ENCODE measurements at regions not wholly inside any gene's neighbourhood (a gene's known extent, or its start where the extent isn't known, plus 50 kb on each side); places are given as distances from the start of the nearest gene placed in this dataset.

DNA sequence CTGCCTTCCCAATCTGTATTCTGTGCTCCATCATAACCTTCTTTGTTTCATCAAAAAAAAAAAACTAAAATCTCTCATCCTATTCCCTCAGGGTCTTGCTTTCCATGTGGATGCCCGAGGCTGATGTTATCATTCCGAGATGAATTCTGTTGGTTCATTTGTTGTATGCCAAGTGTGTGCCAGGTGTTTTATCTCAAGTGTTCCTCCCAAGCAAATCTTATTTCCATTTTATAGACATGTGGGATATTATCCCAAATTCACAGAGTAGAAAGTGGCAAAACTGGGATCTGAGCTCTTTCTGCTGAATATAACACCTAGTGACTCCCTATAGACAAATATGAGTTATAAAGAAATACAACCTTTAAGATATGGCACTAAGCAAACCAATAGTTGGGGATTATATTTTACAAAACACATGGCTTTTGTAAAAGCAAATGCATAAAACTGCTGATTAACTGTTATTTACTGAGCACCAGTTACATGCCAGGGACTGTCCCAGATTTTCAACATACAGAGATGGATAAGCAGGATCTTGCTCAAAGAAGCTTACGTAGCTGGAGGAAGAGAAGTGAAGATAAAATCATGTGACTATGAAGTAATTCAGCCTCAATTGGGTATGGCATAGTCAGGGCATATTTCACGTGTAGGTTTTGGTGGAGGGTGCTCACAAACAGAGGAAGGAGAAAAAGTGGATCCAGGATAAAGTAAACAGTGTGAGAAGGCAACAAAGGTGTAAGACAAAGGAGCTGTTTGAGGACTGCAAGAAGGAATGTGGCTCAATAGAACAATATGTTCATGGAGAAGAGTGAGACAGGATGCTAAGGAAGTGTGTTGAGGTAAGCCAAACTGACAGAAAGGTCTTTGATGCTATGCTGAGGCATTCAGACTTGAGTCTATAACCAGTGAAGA is 143.3 kb upstream of the ADAMTSL1 start:
- no peak overlapping the region for H2BK120ac ChIP-seq (ENCODE audit: low read depth, low read length)
- no peak overlapping the region for H4K91ac ChIP-seq (ENCODE audit: insufficient read depth, low read depth, low read length)
- no peak overlapping the region for H3K4me3 ChIP-seq (ENCODE audit: insufficient read depth, low read depth, low read length)
- ATAC-seq (ENCODE audit: low read depth) (no peak), DNase-seq (no peak)
- no peak overlapping the region for H3K23ac ChIP-seq (ENCODE audit: low read depth, low read length)
- no peaks in the 10 kb centered on the region for H3K9me1 ChIP-seq (ENCODE audit: insufficient read depth, low read length)
- no peak overlapping the region for H3K4ac ChIP-seq (ENCODE audit: low read depth, low read length)
- ChIA-PET POLR2A (ENCODE audit: unreplicated experiment) (no interaction called here), CTCF (no interaction called here)
- H2BK20ac ChIP-seq (ENCODE audit: low read depth, low read length) = no peak overlapping the region
- H3K36me3 ChIP-seq (ENCODE audit: control insufficient read depth, insufficient read depth, low read length) = no peaks in the 10 kb centered on the region
- no peak overlapping the region for H4K5ac ChIP-seq (ENCODE audit: low read depth, low read length)
- no peaks in the 10 kb centered on the region for H3K27me3 ChIP-seq (ENCODE audit: control insufficient read depth, insufficient read depth, low read length)
- 38% methylated on average over 1 of the region's 4 CpGs; no CpG with 5 or more reads in 1 of the 2 experiments for WGBS, 2 experiments (ENCODE audit: extremely low coverage in 2 of 2, insufficient read length in 1 of 2)
- H2AK9ac ChIP-seq (replicated peaks; ENCODE audit: low read depth, low read length, poor library complexity) = no peak overlapping the region
- no peak overlapping the region for H2AFZ ChIP-seq (replicated peaks; ENCODE audit: low read length, poor library complexity)
- no peak overlapping the region for H3K14ac ChIP-seq (replicated peaks; ENCODE audit: low read depth, low read length)
- no peaks in the 10 kb centered on the region for H3K79me1 ChIP-seq (ENCODE audit: low read depth in 1 of 2, low read length in 2 of 2)
- H2BK15ac ChIP-seq (ENCODE audit: low read depth, low read length) = no peak overlapping the region
- H3K9me3 ChIP-seq (ENCODE audit: control insufficient read depth, insufficient read depth, low read length) = peaks cover 3% of the 10 kb centered on the region
- H3K4me2 ChIP-seq (ENCODE audit: low read depth, low read length) = no peak overlapping the region
- no peak overlapping the region for H3K9ac ChIP-seq (ENCODE audit: low read depth, low read length)
- no peak overlapping the region for H2AK5ac ChIP-seq (ENCODE audit: low read depth, low read length)
- H4K20me1 ChIP-seq (ENCODE audit: insufficient read depth, low read length) = no peaks in the 10 kb centered on the region
- no peaks in the 10 kb centered on the region for H3K4me1 ChIP-seq (ENCODE audit: control insufficient read depth, insufficient read depth, low read length)
- no peak overlapping the region for H4K8ac ChIP-seq (ENCODE audit: low read depth in 2 of 2, low read length in 2 of 2)
- H3K56ac ChIP-seq (ENCODE audit: extremely low read depth, insufficient read depth, low read length) = no peak overlapping the region
- H2BK5ac ChIP-seq (ENCODE audit: low read depth, low read length, poor library complexity, severe bottlenecking) = no peak overlapping the region
- no peak overlapping the region for H3K18ac ChIP-seq (ENCODE audit: low read depth, low read length)
- intact Hi-C loops (cut with micrococcal nuclease) (no loop called here), in situ Hi-C loops (cut with MboI; ENCODE audit: low sequenced_read_pairs) (no loop called here), dilution Hi-C loops (cut with HindIII; ENCODE audit: low sequenced_read_pairs, unreplicated experiment) (no loop called here)
- no TSS peak for BruUV-seq (replicated peaks)
- no peak overlapping the region for H3K27ac ChIP-seq (ENCODE audit: insufficient read depth, low read length)
- TF ChIP-seq FOS (IDR thresholded peaks at IDR 0.05; ENCODE audit: low read depth, low read length) (no peak), SMC3 (IDR thresholded peaks at IDR 0.05; ENCODE audit: low read depth, low read length) (no peak), MXI1 (IDR thresholded peaks at IDR 0.05; ENCODE audit: borderline replicate concordance, low read depth, low read length) (no peak), ELK1 (IDR thresholded peaks at IDR 0.05; ENCODE audit: borderline replicate concordance, low read depth, low read length) (no peak), MAFK (IDR thresholded peaks at IDR 0.05; ENCODE audit: low read depth, low read length) (no peak), MAZ (IDR thresholded peaks at IDR 0.05; ENCODE audit: borderline replicate concordance, low read depth, low read length) (no peak), CEBPB (IDR thresholded peaks at IDR 0.05; ENCODE audit: low read depth, low read length) (no peak), POLR2A (IDR thresholded peaks at IDR 0.05; ENCODE audit: low read depth, low read length) (no peak), NFE2L2 (IDR thresholded peaks at IDR 0.05; ENCODE audit: low read depth, low read length) (no peak), RFX5 (IDR thresholded peaks at IDR 0.05; ENCODE audit: low read depth, low read length) (no peak)
